A172 (cell line): ENCODE measurements at regions not wholly inside any gene's neighbourhood (a gene's known extent, or its start where the extent isn't known, plus 50 kb on each side); places are given as distances from the start of the nearest gene placed in this dataset.
"Not testable (repeated sequence)": the region's sequence is repeated elsewhere in the genome, so short reads cannot be mapped to it uniquely, and the experiment has no call there.

Experiments used
- DNase-seq: peaks from one replicate; pipeline ENCODE4 v3.0.0-alpha.2; 2015; ENCODE audit warnings: low spot score

GRCh38 chr12:87575906-87576305 lies 453.3 kb downstream of the C12orf50 start:
- DNase-seq: no peak

DNA sequence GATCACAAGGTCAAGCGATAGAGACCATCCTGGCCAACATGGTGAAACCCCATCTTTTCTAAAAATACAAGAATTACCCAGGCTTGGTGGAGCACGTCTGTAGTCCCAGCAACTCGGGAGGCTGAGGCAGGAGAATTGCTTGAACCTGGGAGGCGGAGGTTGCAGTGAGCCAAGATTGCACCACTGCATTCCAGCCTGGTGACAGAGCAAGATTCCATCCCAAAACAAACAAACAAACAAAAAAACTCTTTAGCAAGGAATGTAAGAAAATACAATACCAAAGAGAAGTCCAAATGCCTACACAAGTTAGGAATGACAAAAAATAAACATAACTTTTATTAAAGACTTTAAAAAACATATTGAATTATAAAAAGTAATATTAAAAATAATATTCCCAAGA lies 462.3 kb downstream of the C12orf50 start:
- not testable (repeated sequence) for DNase-seq

- no peak for DNase-seq
Measured at GRCh38 chr12:87556985-87557384, 472.2 kb downstream of the C12orf50 start.

- not testable (repeated sequence) for DNase-seq
Measured at GRCh38 chr12:87531213-87531612, 498.0 kb downstream of the C12orf50 start.

GRCh38 chr12:87529413-87529812 lies 499.8 kb downstream of the C12orf50 start:
- no peak for DNase-seq

- no peak for DNase-seq
Measured at GRCh38 chr12:87520968-87521367, 508.2 kb downstream of the C12orf50 start.

DNA sequence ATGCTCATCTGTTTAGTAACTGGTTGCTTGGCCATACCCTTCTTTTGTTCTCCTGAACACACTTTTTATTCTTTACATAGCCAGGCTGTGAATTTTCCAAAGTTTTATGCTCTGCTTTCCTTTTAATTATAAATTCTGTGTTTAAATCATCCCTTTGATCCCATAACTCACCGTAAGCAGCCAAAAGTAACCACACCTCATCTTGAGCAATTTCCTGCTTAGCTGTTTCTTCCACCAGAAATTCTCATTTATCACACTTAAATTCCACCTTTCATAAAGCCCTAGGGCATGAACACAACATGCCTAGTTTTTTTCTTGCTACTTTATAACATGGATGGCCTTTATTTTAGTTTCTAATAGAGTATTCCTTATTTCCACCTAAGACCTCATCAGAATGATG lies 510.7 kb downstream of the C12orf50 start:
- peak; percentile 62 for DNase-seq

DNA sequence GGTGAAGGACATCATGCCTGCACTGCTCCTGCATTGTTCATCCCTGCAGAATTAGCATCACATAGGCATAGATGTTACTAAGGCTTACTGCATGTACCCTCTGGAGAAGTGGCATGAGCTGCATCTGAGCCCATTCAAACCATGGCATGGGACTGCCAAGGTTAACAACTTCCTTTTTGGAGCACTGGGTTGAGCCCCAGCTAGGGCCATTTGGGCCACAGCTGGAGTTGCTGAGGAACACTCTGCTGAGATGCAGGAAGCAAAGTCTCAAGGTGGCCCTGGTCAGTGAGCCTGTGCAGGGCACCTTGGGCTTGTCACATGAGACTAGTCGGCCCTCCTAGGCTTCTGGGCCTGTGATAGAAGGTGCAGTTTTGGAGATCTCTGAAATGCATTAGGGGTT lies 511.2 kb downstream of the C12orf50 start:
- no peak for DNase-seq

- DNase-seq: no peak
Measured at GRCh38 chr12:87513536-87514280, 515.5 kb downstream of the C12orf50 start.

- DNase-seq: peak; percentile 12
Measured at GRCh38 chr12:87511371-87511770, 517.8 kb downstream of the C12orf50 start.

- peak; percentile 83 for DNase-seq
Measured at GRCh38 chr12:87509237-87509820, 519.9 kb downstream of the C12orf50 start.

DNA sequence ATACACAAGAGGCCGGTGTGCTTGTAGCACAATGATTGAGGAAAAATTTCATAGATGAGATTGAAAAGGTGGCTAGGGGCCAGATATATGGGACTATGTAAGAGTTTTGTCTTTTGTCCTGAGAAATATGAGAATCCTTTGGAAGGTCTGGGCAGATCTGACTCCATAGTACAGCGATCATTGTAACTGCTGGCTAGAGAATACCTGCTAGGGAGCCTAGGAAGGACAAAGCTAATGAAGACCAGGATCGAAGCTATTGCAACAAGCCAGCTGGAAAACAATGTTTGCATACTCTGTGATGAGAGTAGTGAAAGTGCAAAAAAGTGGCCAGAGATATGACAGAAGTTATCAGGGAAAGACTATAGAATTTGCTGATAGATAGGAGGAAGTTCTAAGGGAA lies 537.6 kb downstream of the C12orf50 start:
- no peak for DNase-seq

DNA sequence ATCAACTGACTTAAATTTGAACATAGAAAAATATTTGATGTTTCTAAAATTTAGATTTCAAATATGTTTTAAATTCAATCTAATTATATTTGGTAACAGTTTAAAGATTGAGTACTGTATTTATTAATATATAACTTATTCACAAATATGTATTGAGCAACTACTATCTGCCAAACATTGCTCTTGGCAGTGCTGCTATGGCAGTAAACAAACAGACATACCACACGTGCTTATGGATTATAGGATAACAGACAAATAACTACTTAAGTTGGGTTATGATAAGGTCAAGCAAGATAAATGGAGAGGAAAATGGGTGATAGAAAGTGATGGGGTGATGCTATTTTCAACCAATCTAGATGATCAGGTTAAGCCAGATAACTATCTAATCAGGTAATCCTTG lies 538.1 kb downstream of the C12orf50 start:
- DNase-seq: no peak

- DNase-seq: peak; percentile 2
Measured at GRCh38 chr12:87469295-87469694, 559.9 kb downstream of the C12orf50 start.

DNA sequence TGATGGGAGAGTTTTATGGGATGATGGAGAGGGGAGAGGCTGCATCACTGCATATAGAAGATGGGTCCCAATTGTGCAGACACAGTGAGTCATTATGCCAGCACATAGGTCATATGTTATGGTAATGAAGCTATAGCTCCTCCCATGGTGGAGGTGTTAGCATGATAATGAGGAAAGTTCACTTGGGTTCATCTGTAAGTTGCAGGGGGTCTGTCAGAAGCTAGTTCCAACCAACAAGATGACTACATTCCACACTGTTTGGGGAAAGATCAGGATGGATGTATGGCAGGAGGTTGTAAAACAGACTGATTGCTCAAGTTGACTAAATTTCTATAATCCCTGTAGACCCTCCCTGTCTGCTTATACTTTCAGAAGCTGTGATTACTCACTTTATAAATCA lies 561.3 kb downstream of the C12orf50 start:
- no peak for DNase-seq

GRCh38 chr12:87464565-87464964 lies 564.6 kb downstream of the C12orf50 start:
- DNase-seq: no peak

DNA sequence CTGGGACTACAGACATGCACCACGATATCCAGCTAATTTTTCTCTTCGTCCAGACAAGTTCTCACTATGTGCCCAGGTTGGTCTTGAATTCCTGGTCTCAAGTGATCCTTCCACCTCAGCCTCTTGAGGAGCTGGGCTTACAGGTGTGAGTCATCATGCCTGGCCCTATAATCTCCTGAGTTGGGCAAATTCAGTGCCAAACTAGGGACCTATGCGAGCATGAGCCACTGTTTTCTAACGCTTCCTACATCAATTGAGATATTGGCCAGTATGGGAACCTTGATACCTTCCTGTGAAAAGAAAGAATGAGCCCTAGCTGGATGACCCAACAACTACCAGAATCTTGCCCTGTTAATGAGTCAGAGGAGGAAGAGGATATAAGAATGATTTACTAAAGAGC lies 585.2 kb downstream of the C12orf50 start:
- no peak for DNase-seq

- DNase-seq: no peak
Measured at GRCh38 chr12:87441511-87441910, 587.7 kb downstream of the C12orf50 start.

DNA sequence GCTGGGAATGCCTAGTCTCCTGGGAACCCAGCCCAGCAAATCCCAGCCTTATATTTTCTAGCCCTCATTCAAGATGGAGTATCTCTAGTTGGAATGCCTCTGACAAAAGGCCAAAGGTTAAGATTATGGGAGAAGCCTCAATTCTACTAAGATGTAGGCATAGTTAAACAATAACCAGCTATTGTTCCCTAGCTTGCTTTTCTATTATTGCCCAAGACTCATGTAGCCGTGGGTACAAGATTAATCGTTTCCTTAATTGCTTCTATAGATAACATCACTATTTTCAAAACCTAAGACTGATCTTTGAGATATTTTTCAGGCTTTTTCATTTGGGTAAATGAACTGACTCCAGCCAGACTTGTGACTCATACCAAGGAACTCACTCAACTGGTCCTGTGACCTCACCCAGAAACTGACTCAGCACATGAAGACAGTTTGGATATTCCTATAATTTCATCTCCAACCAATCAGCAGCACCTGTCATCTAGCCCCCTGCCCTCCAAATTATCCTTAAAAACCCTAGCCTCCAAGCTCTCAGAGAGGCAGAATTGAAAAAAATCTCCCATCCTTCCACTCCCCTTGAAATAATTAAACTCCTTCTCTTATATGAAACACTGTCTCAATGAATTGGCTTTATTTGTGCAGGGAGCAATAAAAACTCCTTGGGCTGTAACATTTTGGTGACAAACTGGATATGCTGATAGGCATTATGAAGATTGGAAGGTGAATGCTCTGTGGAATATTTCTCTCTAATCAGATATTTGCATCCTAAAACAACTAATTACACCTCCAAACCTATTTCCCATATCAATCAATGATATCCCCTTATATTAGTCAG lies 589.0 kb downstream of the C12orf50 start:
- peak; percentile 93 for DNase-seq

- no peak for DNase-seq
Measured at GRCh38 chr12:87430444-87430843, 598.8 kb downstream of the C12orf50 start.

DNA sequence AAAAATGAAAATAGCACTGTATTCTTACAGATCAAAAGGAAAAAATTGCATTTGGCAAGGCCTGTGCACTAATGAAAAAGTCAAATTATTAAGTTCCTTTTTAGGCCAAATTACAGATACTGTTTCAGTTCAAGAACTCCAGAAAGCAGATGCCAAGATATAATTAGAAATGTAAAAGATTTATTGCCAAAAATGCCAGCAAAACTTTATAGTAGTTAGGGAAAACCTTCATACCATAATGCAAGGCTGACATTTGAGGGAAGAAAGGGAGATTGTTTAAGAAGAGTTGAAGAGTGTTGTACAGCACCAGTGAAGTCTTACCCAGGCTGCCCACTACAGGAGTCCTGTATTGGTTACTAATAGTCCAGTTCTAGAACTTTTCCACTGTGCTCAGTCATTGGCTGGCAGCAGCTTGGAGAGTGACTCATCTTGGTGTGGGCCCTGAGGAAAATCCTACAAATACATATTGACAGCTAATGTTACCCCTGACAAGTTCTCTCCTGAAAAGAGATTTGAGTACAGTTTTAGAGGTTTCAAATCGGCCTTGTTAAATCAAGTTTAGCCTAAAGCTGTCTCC lies 600.4 kb downstream of the C12orf50 start:
- peak; percentile 74 for DNase-seq

DNA sequence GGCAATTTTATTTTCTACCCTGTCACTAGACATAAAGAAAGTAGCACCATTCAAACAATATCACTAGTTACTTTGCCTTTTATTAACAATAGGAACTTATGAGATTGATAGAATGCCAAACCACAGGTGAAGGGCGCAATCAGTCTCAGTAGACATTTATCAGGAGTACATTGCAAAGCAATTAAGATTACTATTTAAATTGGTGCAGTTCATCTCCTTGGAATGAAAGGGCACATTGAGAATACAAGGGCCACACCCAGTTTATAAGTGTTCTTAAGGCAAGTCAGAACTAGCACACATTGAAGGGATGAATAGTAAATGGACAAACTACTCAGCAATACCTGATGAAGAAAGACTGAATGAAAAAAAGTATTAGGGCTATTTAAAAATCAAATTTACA lies 601.4 kb downstream of the C12orf50 start:
- peak; percentile 67 for DNase-seq
